ENCODE measurements at regions not wholly inside any gene's neighbourhood (a gene's known extent, or its start where the extent isn't known, plus 50 kb on each side); places are given as distances from the start of the nearest gene placed in this dataset.

GRCh38 chr9:80881320-80881719 is 808.0 kb downstream of the TLE1 start:
- no peaks in the 10 kb centered on the region for H3F3A ChIP-seq (ENCODE audit: control insufficient read depth, insufficient read depth)

GRCh38 chr9:80878556-80878955 is 810.8 kb downstream of the TLE1 start:
- Histone ChIP-seq H3K79me2 (ENCODE audit: control insufficient read depth, low read length) (no peaks in the 10 kb centered on the region), H3K9me3 (ENCODE audit: control insufficient read depth, insufficient read depth, low read length) (no peaks in the 10 kb centered on the region), H3K36me3 (ENCODE audit: control insufficient read depth, low read length) (no peaks in the 10 kb centered on the region), H3K27me3 (ENCODE audit: control insufficient read depth, low read length) (no peaks in the 10 kb centered on the region), H3K4me2 (ENCODE audit: low read length) (no peak overlapping the region), H4K20me1 (ENCODE audit: control insufficient read depth, insufficient read depth, low read depth, low read length) (no peaks in the 10 kb centered on the region), H3K27ac (ENCODE audit: low read depth, low read length) (no peak overlapping the region), H3K9me2 (replicated peaks; ENCODE audit: control insufficient read depth, low read length) (no peaks in the 10 kb centered on the region), H3K4me1 (ENCODE audit: control insufficient read depth, low read length) (no peaks in the 10 kb centered on the region), H3K4me3 (ENCODE audit: low read length) (no peak overlapping the region), H3F3A (ENCODE audit: control insufficient read depth, insufficient read depth) (no peaks in the 10 kb centered on the region)
- TF ChIP-seq EZH2phosphoT487 (IDR thresholded peaks at IDR 0.05; ENCODE audit: borderline replicate concordance, low read length) (no peak), CTCF (IDR thresholded peaks at IDR 0.05; ENCODE audit: low read depth, low read length, poor library complexity, severe bottlenecking) (no peak)

More at GRCh38 chr9:80881320-80881719, 808.0 kb downstream of the TLE1 start:
- Histone ChIP-seq H3K27me3 (ENCODE audit: control insufficient read depth, low read length) (no peaks in the 10 kb centered on the region), H3K79me2 (ENCODE audit: control insufficient read depth, low read length) (no peaks in the 10 kb centered on the region), H3K9me3 (ENCODE audit: control insufficient read depth, insufficient read depth, low read length) (no peaks in the 10 kb centered on the region), H3K4me1 (ENCODE audit: control insufficient read depth, low read length) (no peaks in the 10 kb centered on the region), H4K20me1 (ENCODE audit: control insufficient read depth, insufficient read depth, low read depth, low read length) (no peaks in the 10 kb centered on the region), H3K4me2 (ENCODE audit: low read length) (no peak overlapping the region), H3K4me3 (ENCODE audit: low read length) (no peak overlapping the region), H3K9me2 (replicated peaks; ENCODE audit: control insufficient read depth, low read length) (no peaks in the 10 kb centered on the region), H3K36me3 (ENCODE audit: control insufficient read depth, low read length) (no peaks in the 10 kb centered on the region), H3K27ac (ENCODE audit: low read depth, low read length) (no peak overlapping the region)
- TF ChIP-seq CTCF (IDR thresholded peaks at IDR 0.05; ENCODE audit: low read depth, low read length, poor library complexity, severe bottlenecking) = no peak
- TF ChIP-seq EZH2phosphoT487 (IDR thresholded peaks at IDR 0.05; ENCODE audit: borderline replicate concordance, low read length) = no peak

- Histone ChIP-seq H3K27me3 (ENCODE audit: control insufficient read depth, low read length) (no peaks in the 10 kb centered on the region), H3K36me3 (ENCODE audit: control insufficient read depth, low read length) (no peaks in the 10 kb centered on the region), H3K79me2 (ENCODE audit: control insufficient read depth, low read length) (no peaks in the 10 kb centered on the region), H3K4me2 (ENCODE audit: low read length) (no peak overlapping the region), H3F3A (ENCODE audit: control insufficient read depth, insufficient read depth) (no peaks in the 10 kb centered on the region), H3K9me2 (replicated peaks; ENCODE audit: control insufficient read depth, low read length) (no peaks in the 10 kb centered on the region), H3K4me1 (ENCODE audit: control insufficient read depth, low read length) (no peaks in the 10 kb centered on the region), H4K20me1 (ENCODE audit: control insufficient read depth, insufficient read depth, low read depth, low read length) (no peaks in the 10 kb centered on the region), H3K4me3 (ENCODE audit: low read length) (no peak overlapping the region), H3K9me3 (ENCODE audit: control insufficient read depth, insufficient read depth, low read length) (no peaks in the 10 kb centered on the region), H3K27ac (ENCODE audit: low read depth, low read length) (no peak overlapping the region)
- TF ChIP-seq CTCF (IDR thresholded peaks at IDR 0.05; ENCODE audit: low read depth, low read length, poor library complexity, severe bottlenecking) (no peak), EZH2phosphoT487 (IDR thresholded peaks at IDR 0.05; ENCODE audit: borderline replicate concordance, low read length) (no peak)
Measured at GRCh38 chr9:80875947-80876346, 813.4 kb downstream of the TLE1 start.

- H3K27me3 ChIP-seq (ENCODE audit: control insufficient read depth, low read length) = no peaks in the 10 kb centered on the region
- no peak overlapping the region for H3K27ac ChIP-seq (ENCODE audit: low read depth, low read length)
- H3K36me3 ChIP-seq (ENCODE audit: control insufficient read depth, low read length) = no peaks in the 10 kb centered on the region
- no peak for TF ChIP-seq EZH2phosphoT487 (IDR thresholded peaks at IDR 0.05; ENCODE audit: borderline replicate concordance, low read length)
- no peak for TF ChIP-seq CTCF (IDR thresholded peaks at IDR 0.05; ENCODE audit: low read depth, low read length, poor library complexity, severe bottlenecking)
- H3K9me3 ChIP-seq (ENCODE audit: control insufficient read depth, insufficient read depth, low read length) = no peaks in the 10 kb centered on the region
- H3K9me2 ChIP-seq (replicated peaks; ENCODE audit: control insufficient read depth, low read length) = no peaks in the 10 kb centered on the region
- H3F3A ChIP-seq (ENCODE audit: control insufficient read depth, insufficient read depth) = no peaks in the 10 kb centered on the region
- H3K4me1 ChIP-seq (ENCODE audit: control insufficient read depth, low read length) = no peaks in the 10 kb centered on the region
- H4K20me1 ChIP-seq (ENCODE audit: control insufficient read depth, insufficient read depth, low read depth, low read length) = no peaks in the 10 kb centered on the region
- no peak overlapping the region for H3K4me3 ChIP-seq (ENCODE audit: low read length)
- no peak overlapping the region for H3K4me2 ChIP-seq (ENCODE audit: low read length)
- no peaks in the 10 kb centered on the region for H3K79me2 ChIP-seq (ENCODE audit: control insufficient read depth, low read length)
Measured at GRCh38 chr9:80874276-80874675, 815.1 kb downstream of the TLE1 start.
